Neural cell (in vitro differentiated cells): ENCODE measurements at regions not wholly inside any gene's neighbourhood (a gene's known extent, or its start where the extent isn't known, plus 50 kb on each side); places are given as distances from the start of the nearest gene placed in this dataset.

ENCODE experiments used
- H2AFZ ChIP-seq: fragments of 200-600, 300-800 bp; sonication (generic), shearing (Covaris generic); 2 replicates; pipeline ENCODE4 v1.6.0; 2014; ENCODE audit warnings: low read depth, mild to moderate bottlenecking, antibody characterized with exemption, low read length, moderate library complexity
- H3F3A ChIP-seq: fragments of 200-600 bp; shearing (Covaris generic); 2 replicates; pipeline ENCODE4 v1.6.1; 2016; ENCODE audit warnings: mild to moderate bottlenecking, moderate library complexity, mixed read lengths, antibody characterized with exemption, low read length; ENCODE audit not compliant: insufficient read depth, poor library complexity, severe bottlenecking
- H3K27ac ChIP-seq: fragments of 200-600, 300-800 bp; sonication (generic), shearing (Covaris generic); 2 replicates; pipeline ENCODE4 v1.5.1; 2014; ENCODE audit warnings: mild to moderate bottlenecking, low read length, moderate library complexity
- H3K27me3 ChIP-seq: fragments of 300-800, 200-600 bp; sonication (generic), shearing (Covaris generic); 2 replicates; pipeline ENCODE4 v1.6.0; 2014; ENCODE audit warnings: mild to moderate bottlenecking, low read depth, low read length, moderate library complexity; ENCODE audit not compliant: insufficient read depth
- H3K36me3 ChIP-seq: fragments of 300-800, 200-600 bp; sonication (generic), shearing (Covaris generic); 2 replicates; pipeline ENCODE4 v1.5.1; 2014; ENCODE audit warnings: mild to moderate bottlenecking, antibody characterized with exemption, low read length, moderate library complexity; ENCODE audit not compliant: insufficient read depth
- H3K4me2 ChIP-seq: fragments of 300-800, 200-600 bp; sonication (generic), shearing (Covaris generic); 2 replicates; pipeline ENCODE4 v1.6.0; 2014; ENCODE audit warnings: mild to moderate bottlenecking, low read length
- H3K4me3 ChIP-seq: fragments of 300-800, 200-600 bp; sonication (generic), shearing (Covaris generic); 2 replicates; pipeline ENCODE4 v1.5.1; 2014; ENCODE audit warnings: mild to moderate bottlenecking, low read length, moderate library complexity
- H3K79me2 ChIP-seq: fragments of 200-600 bp; shearing (Covaris generic); replicated peaks from 2 replicates; pipeline ENCODE4 v1.6.0; 2014; ENCODE audit warnings: mild to moderate bottlenecking, low read length, moderate library complexity; ENCODE audit not compliant: insufficient read depth
- H3K9ac ChIP-seq: fragments of 300-800, 200-600 bp; sonication (generic), shearing (Covaris generic); 2 replicates; pipeline ENCODE4 v1.6.1; 2016; ENCODE audit warnings: mild to moderate bottlenecking, low read length, mixed read lengths
- H3K9me2 ChIP-seq: fragments of 200-600 bp; shearing (Covaris generic); 2 replicates; pipeline ENCODE4 v1.6.1; 2016; ENCODE audit warnings: mild to moderate bottlenecking, low read length, mixed read lengths; ENCODE audit not compliant: insufficient read depth
- H3K9me3 ChIP-seq: fragments of 200-600, 300-800 bp; sonication (generic), shearing (Covaris generic); 2 replicates; pipeline ENCODE4 v1.6.1; 2016; ENCODE audit warnings: mild to moderate bottlenecking, mixed run types, low read length, moderate library complexity, mixed read lengths
- H4K20me1 ChIP-seq: fragments of 200-600 bp; shearing (Covaris generic); 2 replicates; pipeline ENCODE4 v1.6.1; 2016; ENCODE audit warnings: mild to moderate bottlenecking, mixed run types; ENCODE audit not compliant: insufficient read depth
- CTCF ChIP-seq: fragments of 450-650 bp; IDR thresholded peaks from 2 replicates; pipeline ENCODE4 v1.5.1; 2014; ENCODE audit warnings: antibody characterized with exemption, mild to moderate bottlenecking, moderate library complexity; ENCODE audit not compliant: poor library complexity, severe bottlenecking
- EP300 ChIP-seq: fragments of 450-650 bp; conservative IDR thresholded peaks from 2 replicates; pipeline ENCODE4 v1.6.1; 2014; ENCODE audit warnings: antibody characterized with exemption, mild to moderate bottlenecking, moderate library complexity; ENCODE audit not compliant: poor library complexity, severe bottlenecking
- EZH2 ChIP-seq: fragments of 200-600, 300-800 bp; shearing (Covaris generic), sonication (generic); IDR thresholded peaks from 2 replicates; pipeline ENCODE4 v1.6.1; 2014; ENCODE audit warnings: antibody characterized with exemption, low read length, borderline replicate concordance, mild to moderate bottlenecking; ENCODE audit not compliant: insufficient read depth, poor library complexity, severe bottlenecking
- MXI1 ChIP-seq: fragments of 450-650 bp; conservative IDR thresholded peaks from 2 replicates; pipeline ENCODE4 v1.6.1; 2014; ENCODE audit warnings: antibody characterized with exemption, mild to moderate bottlenecking; ENCODE audit not compliant: poor library complexity, severe bottlenecking
- POLR2AphosphoS5 ChIP-seq: IDR thresholded peaks from 2 replicates; pipeline ENCODE4 v1.6.1; 2012
- RAD21 ChIP-seq: fragments of 450-650 bp; conservative IDR thresholded peaks from 2 replicates; pipeline ENCODE4 v1.6.1; 2014; ENCODE audit warnings: antibody characterized with exemption, mild to moderate bottlenecking, moderate library complexity
- REST ChIP-seq: IDR thresholded peaks from 2 replicates; pipeline ENCODE4 v1.6.1; 2012; ENCODE audit warnings: borderline replicate concordance
- SMC3 ChIP-seq: fragments of 450-650 bp; conservative IDR thresholded peaks from 2 replicates; pipeline ENCODE4 v1.6.1; 2014; ENCODE audit warnings: antibody characterized with exemption, mild to moderate bottlenecking, moderate library complexity; ENCODE audit not compliant: poor library complexity
- TAF1 ChIP-seq: IDR thresholded peaks from 2 replicates; pipeline ENCODE4 v1.6.1; 2012; ENCODE audit warnings: low read depth

GRCh38 chr15:52922871-52923270, 132.7 kb upstream of the ONECUT1 start:
- Histone ChIP-seq H3K9me2 (no peaks in the 10 kb centered on the region), H3K4me3 (no peak overlapping the region), H4K20me1 (no peaks in the 10 kb centered on the region), H3K36me3 (no peaks in the 10 kb centered on the region), H3K27ac (no peak overlapping the region), H3K79me2 (no peaks in the 10 kb centered on the region), H2AFZ (no peak overlapping the region), H3K4me2 (no peak overlapping the region), H3K27me3 (no peaks in the 10 kb centered on the region), H3F3A (no peaks in the 10 kb centered on the region), H3K9me3 (no peaks in the 10 kb centered on the region), H3K9ac (no peak overlapping the region)
- TF ChIP-seq SMC3, result no peak
- no peak for TF ChIP-seq POLR2AphosphoS5
- TF ChIP-seq REST, result no peak
- no peak for TF ChIP-seq RAD21
- no peak for TF ChIP-seq EP300
- TF ChIP-seq TAF1, result no peak
- no peak for TF ChIP-seq EZH2
- TF ChIP-seq CTCF, result no peak
- no peak for TF ChIP-seq MXI1

- H3K27me3 ChIP-seq, result no peaks in the 10 kb centered on the region
- TF ChIP-seq CTCF, result no peak
- TF ChIP-seq MXI1, result no peak
- TF ChIP-seq REST, result no peak
- no peak for TF ChIP-seq POLR2AphosphoS5
- no peak for TF ChIP-seq RAD21
- no peaks in the 10 kb centered on the region for H3K9me3 ChIP-seq
- no peak overlapping the region for H3K27ac ChIP-seq
- no peak overlapping the region for H3K9ac ChIP-seq
- H3K4me2 ChIP-seq, result no peak overlapping the region
- H3K9me2 ChIP-seq, result no peaks in the 10 kb centered on the region
- no peaks in the 10 kb centered on the region for H3K79me2 ChIP-seq
- H3K36me3 ChIP-seq, result no peaks in the 10 kb centered on the region
- no peak overlapping the region for H3K4me3 ChIP-seq
- H4K20me1 ChIP-seq, result no peaks in the 10 kb centered on the region
- H2AFZ ChIP-seq, result no peak overlapping the region
- no peaks in the 10 kb centered on the region for H3F3A ChIP-seq
These were observed 122.0 kb upstream of the ONECUT1 start for GRCh38 chr15:52912172-52912571.
